ENCODE measurements at regions not wholly inside any gene's neighbourhood (a gene's known extent, or its start where the extent isn't known, plus 50 kb on each side); places are given as distances from the start of the nearest gene placed in this dataset.

DNA sequence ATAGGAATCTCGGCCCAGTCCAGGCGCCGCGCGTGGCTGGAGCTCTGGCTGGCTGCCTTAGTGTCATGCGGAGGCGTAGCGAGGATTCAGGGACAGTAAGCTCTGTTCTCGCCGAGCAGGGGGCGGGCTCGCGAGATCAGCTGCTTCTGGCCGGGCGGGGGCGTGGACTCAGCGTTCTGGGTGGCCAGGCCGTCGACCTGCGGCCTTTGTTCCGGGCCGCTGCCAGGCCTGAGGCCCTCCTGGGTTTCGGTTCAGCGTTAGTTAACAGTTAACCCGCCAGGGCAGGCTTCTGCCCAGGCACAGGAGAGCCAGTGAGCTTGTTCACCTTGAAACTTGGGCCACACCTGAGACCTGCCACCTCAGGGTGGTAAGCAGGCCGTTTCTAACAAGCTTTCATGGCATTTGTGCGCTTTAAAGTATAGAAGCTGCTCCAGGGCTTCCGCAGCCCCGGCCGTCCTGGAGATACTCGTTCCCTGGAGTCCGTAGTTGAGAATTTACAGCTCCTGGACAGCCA lies 332.2 kb upstream of the SGCG start:
- TF ChIP-seq POLR2AphosphoS5 (IDR thresholded peaks at IDR 0.05; ENCODE audit: low read depth, low read length) (no peak), SIN3A (IDR thresholded peaks at IDR 0.05; ENCODE audit: borderline replicate concordance, insufficient read depth, low read length) (no peak), TAF1 (IDR thresholded peaks at IDR 0.05; ENCODE audit: borderline replicate concordance, insufficient read depth, low read length) (no peak)
- TF ChIP-seq, protein P1, sequence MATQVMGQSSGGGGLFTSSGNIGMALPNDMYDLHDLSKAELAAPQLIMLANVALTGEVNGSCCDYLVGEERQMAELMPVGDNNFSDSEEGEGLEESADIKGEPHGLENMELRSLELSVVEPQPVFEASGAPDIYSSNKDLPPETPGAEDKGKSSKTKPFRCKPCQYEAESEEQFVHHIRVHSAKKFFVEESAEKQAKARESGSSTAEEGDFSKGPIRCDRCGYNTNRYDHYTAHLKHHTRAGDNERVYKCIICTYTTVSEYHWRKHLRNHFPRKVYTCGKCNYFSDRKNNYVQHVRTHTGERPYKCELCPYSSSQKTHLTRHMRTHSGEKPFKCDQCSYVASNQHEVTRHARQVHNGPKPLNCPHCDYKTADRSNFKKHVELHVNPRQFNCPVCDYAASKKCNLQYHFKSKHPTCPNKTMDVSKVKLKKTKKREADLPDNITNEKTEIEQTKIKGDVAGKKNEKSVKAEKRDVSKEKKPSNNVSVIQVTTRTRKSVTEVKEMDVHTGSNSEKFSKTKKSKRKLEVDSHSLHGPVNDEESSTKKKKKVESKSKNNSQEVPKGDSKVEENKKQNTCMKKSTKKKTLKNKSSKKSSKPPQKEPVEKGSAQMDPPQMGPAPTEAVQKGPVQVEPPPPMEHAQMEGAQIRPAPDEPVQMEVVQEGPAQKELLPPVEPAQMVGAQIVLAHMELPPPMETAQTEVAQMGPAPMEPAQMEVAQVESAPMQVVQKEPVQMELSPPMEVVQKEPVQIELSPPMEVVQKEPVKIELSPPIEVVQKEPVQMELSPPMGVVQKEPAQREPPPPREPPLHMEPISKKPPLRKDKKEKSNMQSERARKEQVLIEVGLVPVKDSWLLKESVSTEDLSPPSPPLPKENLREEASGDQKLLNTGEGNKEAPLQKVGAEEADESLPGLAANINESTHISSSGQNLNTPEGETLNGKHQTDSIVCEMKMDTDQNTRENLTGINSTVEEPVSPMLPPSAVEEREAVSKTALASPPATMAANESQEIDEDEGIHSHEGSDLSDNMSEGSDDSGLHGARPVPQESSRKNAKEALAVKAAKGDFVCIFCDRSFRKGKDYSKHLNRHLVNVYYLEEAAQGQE (IDR thresholded peaks at IDR 0.05; ENCODE audit: insufficient read depth in 1 of 2, low read depth in 2 of 2, low read length in 2 of 2), result no peak
